ENCODE measurements at regions not wholly inside any gene's neighbourhood (a gene's known extent, or its start where the extent isn't known, plus 50 kb on each side); places are given as distances from the start of the nearest gene placed in this dataset.
A peak's percentile ranks its signal among the peaks of the same experiment; 100 is the strongest.

DNA sequence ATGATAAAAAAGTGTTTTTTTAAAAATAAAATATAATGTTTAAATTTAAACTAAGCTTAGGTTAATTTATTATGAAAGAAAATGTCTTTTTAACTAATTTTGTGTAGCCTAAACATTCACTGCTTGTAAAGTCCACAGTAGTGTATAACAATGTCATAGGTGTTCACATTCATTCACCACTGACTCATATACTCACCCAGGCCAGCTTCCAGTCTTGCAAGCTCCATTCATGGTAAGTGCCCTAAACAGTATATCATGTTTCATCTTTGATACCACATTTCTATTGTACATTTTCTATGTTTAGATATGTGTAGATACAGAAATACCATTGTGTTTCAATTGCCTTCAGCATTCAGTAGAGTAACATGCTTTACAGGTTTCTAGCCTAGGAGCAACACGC is 530.3 kb downstream of the EPHA5 start:
- WGBS, 2 experiments (ENCODE audit: extremely low coverage in 1 of 2, insufficient coverage in 1 of 2, insufficient read length in 1 of 2, insufficient replicate concordance in 2 of 2, low coverage in 1 of 2, low lambda C conversion rate in 2 of 2, missing lambda C conversion rate in 1 of 2), result 83% methylated on average over 1 of the region's 1 CpG; no CpG with 5 or more reads in 1 of the 2 experiments
- TF ChIP-seq, protein P1, sequence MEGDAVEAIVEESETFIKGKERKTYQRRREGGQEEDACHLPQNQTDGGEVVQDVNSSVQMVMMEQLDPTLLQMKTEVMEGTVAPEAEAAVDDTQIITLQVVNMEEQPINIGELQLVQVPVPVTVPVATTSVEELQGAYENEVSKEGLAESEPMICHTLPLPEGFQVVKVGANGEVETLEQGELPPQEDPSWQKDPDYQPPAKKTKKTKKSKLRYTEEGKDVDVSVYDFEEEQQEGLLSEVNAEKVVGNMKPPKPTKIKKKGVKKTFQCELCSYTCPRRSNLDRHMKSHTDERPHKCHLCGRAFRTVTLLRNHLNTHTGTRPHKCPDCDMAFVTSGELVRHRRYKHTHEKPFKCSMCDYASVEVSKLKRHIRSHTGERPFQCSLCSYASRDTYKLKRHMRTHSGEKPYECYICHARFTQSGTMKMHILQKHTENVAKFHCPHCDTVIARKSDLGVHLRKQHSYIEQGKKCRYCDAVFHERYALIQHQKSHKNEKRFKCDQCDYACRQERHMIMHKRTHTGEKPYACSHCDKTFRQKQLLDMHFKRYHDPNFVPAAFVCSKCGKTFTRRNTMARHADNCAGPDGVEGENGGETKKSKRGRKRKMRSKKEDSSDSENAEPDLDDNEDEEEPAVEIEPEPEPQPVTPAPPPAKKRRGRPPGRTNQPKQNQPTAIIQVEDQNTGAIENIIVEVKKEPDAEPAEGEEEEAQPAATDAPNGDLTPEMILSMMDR (IDR thresholded peaks at IDR 0.05; ENCODE audit: control extremely low read depth in 1 of 3, insufficient read depth in 1 of 3, low read depth in 1 of 3, low read length in 3 of 3), result no peak
- TF ChIP-seq POLR2AphosphoS5 (IDR thresholded peaks at IDR 0.05; ENCODE audit: low read depth, low read length) (no peak), CHD2 (IDR thresholded peaks at IDR 0.05; ENCODE audit: low read length) (no peak), EZH2 (IDR thresholded peaks at IDR 0.05; ENCODE audit: low read depth, low read length, severe bottlenecking) (no peak), HDAC2 (IDR thresholded peaks at IDR 0.05; ENCODE audit: borderline replicate concordance in 1 of 2, low read depth in 2 of 2, low read length in 2 of 2) (no peak)
- H3K4me2 ChIP-seq (ENCODE audit: insufficient read depth in 1 of 2, low read depth in 2 of 2, low read length in 2 of 2), result no peak overlapping the region
- no peaks in the 10 kb centered on the region for H3K79me1 ChIP-seq (ENCODE audit: low read depth, low read length)
- ChIA-PET CTCF (ENCODE audit: partially characterized antibody) (no interaction called here), POLR2A (ENCODE audit: partially characterized antibody) (no interaction called here)
- no peak overlapping the region for H3K4me3 ChIP-seq (ENCODE audit: extremely low read depth in 1 of 4, insufficient read depth in 2 of 4, low read depth in 3 of 4, low read length in 4 of 4)
- H3K23me2 ChIP-seq (ENCODE audit: low read depth, low read length), result no peaks in the 10 kb centered on the region
- H2AK5ac ChIP-seq (ENCODE audit: low read depth, low read length), result no peak overlapping the region
- peak overlapping the region in 1 of 4 experiments; percentile 8; a peak in 1 of 7 replicates for H3K9ac ChIP-seq (replicated peaks in 1 of 4; ENCODE audit: extremely low read depth in 1 of 4, low read depth in 3 of 4, low read length in 3 of 4)
- no peak overlapping the region for H3K56ac ChIP-seq (replicated peaks; ENCODE audit: insufficient read length, low read depth, low read length)
- no peak overlapping the region for H2BK20ac ChIP-seq (ENCODE audit: low read length)
- no peaks in the 10 kb centered on the region for H4K20me1 ChIP-seq (replicated peaks in 1 of 2; ENCODE audit: control insufficient read depth in 1 of 2, insufficient read depth in 2 of 2, low read length in 2 of 2)
- no peak overlapping the region for H2BK5ac ChIP-seq (ENCODE audit: low read depth, low read length)
- no peaks in the 10 kb centered on the region; a peak in 1 of 8 replicates for H3K36me3 ChIP-seq (ENCODE audit: control insufficient read depth in 2 of 4, insufficient read depth in 4 of 4, low read length in 3 of 4)
- H3K4ac ChIP-seq (replicated peaks; ENCODE audit: insufficient read length, low read depth, low read length), result no peak overlapping the region
- H4K5ac ChIP-seq (ENCODE audit: insufficient read length, low read depth, low read length), result no peak overlapping the region
- no peak overlapping the region for H2BK12ac ChIP-seq (ENCODE audit: low read depth, low read length)
- no peak overlapping the region for H3K27ac ChIP-seq (ENCODE audit: low read depth, low read length)
- DNase-seq (ENCODE audit: low read depth in 1 of 2, low spot score in 2 of 2) (no peak), FAIRE-seq (no peak)
- peaks cover 15 to 18% of the 10 kb centered on the region in 2 experiments; a peak in 3 of 4 replicates for H3K9me3 ChIP-seq (ENCODE audit: insufficient read depth in 2 of 2, low read depth in 1 of 2, low read length in 1 of 2)
- no peak overlapping the region for H3K14ac ChIP-seq (ENCODE audit: insufficient read length)
- no peak overlapping the region for H4K8ac ChIP-seq (ENCODE audit: extremely low read depth, insufficient read depth, low read length)
- no peaks in the 10 kb centered on the region for H3K4me1 ChIP-seq (replicated peaks in 1 of 4; ENCODE audit: control insufficient read depth in 3 of 4, insufficient read depth in 4 of 4, low read length in 3 of 4)
- H2AFZ ChIP-seq (ENCODE audit: low read length), result no peak overlapping the region
- no peaks in the 10 kb centered on the region for H3K79me2 ChIP-seq (ENCODE audit: control insufficient read depth in 1 of 2, insufficient read depth in 2 of 2, low read length in 2 of 2)
- no peak overlapping the region for H4K91ac ChIP-seq (replicated peaks; ENCODE audit: insufficient read length, low read length)
- no peaks in the 10 kb centered on the region for H3K27me3 ChIP-seq (replicated peaks in 1 of 4; ENCODE audit: control insufficient read depth in 3 of 4, extremely low read depth in 1 of 4, insufficient read depth in 3 of 4, low read length in 3 of 4)
- no peak overlapping the region for H2BK15ac ChIP-seq (ENCODE audit: low read length)
- no peak overlapping the region for H3K23ac ChIP-seq (ENCODE audit: insufficient read length)
- H2BK120ac ChIP-seq (replicated peaks; ENCODE audit: low read depth, low read length), result no peak overlapping the region
- H3K18ac ChIP-seq (ENCODE audit: extremely low read depth, low read length), result no peak overlapping the region
